Right lobe of liver (tissue), 6 donors: ENCODE measurements at regions not wholly inside any gene's neighbourhood (a gene's known extent, or its start where the extent isn't known, plus 50 kb on each side); places are given as distances from the start of the nearest gene placed in this dataset.

Experiments
- ATAC-seq, 4 donors: fragments of 200-7000 bp; cut with Tn5 transposase; one replicate each; pipeline ENCODE4 v1.9.1; 2020; ENCODE audit warnings: mild to moderate bottlenecking in 4 of 4, moderate library complexity in 4 of 4
- DNase-seq, 3 donors: peaks; one replicate each; pipeline ENCODE4 v3.0.0-alpha.2; 2020
- H3K27ac ChIP-seq, 3 donors: fragments of 200-600 bp; one replicate each; pipeline ENCODE4 v1.8.0; 2022
- H3K27me3 ChIP-seq, 2 donors: fragments of 200-600 bp; one replicate each; pipeline ENCODE4 v1.8.0; 2022
- H3K36me3 ChIP-seq, 4 donors: fragments of 200-600 bp; sonication (generic) in 1 of 4; one replicate each; pipeline versions ENCODE4 v1.5.1 to v1.8.0; 2017 to 2022; ENCODE audit warnings: control low read depth in 1 of 4
- H3K4me1 ChIP-seq, 4 donors: fragments of 200-600 bp; sonication (generic) in 1 of 4; one replicate each; pipeline versions ENCODE4 v1.5.1 to v1.8.0; 2017 to 2022; ENCODE audit warnings: control low read depth in 1 of 4
- H3K4me3 ChIP-seq, 3 donors: fragments of 200-600 bp; one replicate each; pipeline ENCODE4 v1.8.0; 2022
- H3K9me3 ChIP-seq, 4 donors: fragments of 200-600 bp; sonication (generic) in 1 of 4; one replicate each; pipeline versions ENCODE4 v1.5.1 to v1.8.0; 2017 to 2022; ENCODE audit warnings: control low read depth in 1 of 4
- POLR2A ChIP-seq: fragments of 450-650 bp; IDR thresholded peaks from one replicate; pipeline ENCODE4 v1.6.1; 2017; ENCODE audit warnings: antibody characterized with exemption, mild to moderate bottlenecking
- WGBS: methylation state at CpG from one replicate; pipeline ENCODE4 v1.1.6; 2018; ENCODE audit warnings: low coverage, low lambda C conversion rate; ENCODE audit not compliant: insufficient coverage; ENCODE audit errors: missing lambda C conversion rate; 5-methylcytosine and 5-hydroxymethylcytosine counted together
- intact Hi-C, 2 donors: fragments of 100-400 bp; cut with DNase I; formaldehyde crosslinking; loops; one replicate each; pipeline versions ENCODE4 v1.11.2 to v1.14.1; 2022
- TF ChIP-seq, protein P1 (sequence below), 4 donors: fragments of 200-600 bp in 3 of 4; fragments of 450-650 bp in 1 of 4; IDR thresholded peaks; one replicate each; pipeline versions ENCODE4 v1.5.1 to v1.8.0; 2016 to 2022; ENCODE audit warnings: antibody characterized with exemption in 4 of 4, mild to moderate bottlenecking in 2 of 4
- donor health status: DM: no; HTN: yes; CAD: no.
- donor health status: DM: no; HTN: no; CAD: no.
- donor health status: DM: no; HTN: no; CAD: no.
- donor health status: DM: no; HTN: yes; CAD: no.
- donor health status: DM: no; HTN: yes; CAD: no.

- intact Hi-C loops = no loop called here
Measured at GRCh38 chr10:44178856-44179255, 206.0 kb downstream of the CXCL12 start.

DNA sequence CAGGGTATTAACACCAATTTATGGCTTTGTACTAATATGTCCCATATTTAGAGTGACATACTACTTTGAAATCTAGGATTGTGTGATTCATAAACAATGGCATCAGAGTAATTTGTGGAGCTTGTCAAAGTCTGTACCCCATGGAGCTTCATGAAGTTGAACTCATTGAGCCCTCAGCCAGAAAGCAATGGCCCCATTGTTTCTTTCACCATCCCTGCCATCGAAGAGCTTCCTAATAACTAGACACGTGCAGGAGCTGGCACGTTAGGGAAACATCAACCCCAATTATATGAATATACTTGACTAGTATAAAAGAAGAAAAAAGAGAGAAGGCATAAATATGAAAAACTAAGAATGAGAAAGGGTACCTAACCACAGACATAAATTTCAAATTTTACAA lies 206.6 kb downstream of the CXCL12 start:
- H3K4me3 ChIP-seq = no peak overlapping the region
- H3K36me3 ChIP-seq = no peaks in the 10 kb centered on the region
- no peak overlapping the region for H3K27ac ChIP-seq
- H3K27me3 ChIP-seq = no peaks in the 10 kb centered on the region
- no peaks in the 10 kb centered on the region for H3K9me3 ChIP-seq
- TF ChIP-seq, protein P1, sequence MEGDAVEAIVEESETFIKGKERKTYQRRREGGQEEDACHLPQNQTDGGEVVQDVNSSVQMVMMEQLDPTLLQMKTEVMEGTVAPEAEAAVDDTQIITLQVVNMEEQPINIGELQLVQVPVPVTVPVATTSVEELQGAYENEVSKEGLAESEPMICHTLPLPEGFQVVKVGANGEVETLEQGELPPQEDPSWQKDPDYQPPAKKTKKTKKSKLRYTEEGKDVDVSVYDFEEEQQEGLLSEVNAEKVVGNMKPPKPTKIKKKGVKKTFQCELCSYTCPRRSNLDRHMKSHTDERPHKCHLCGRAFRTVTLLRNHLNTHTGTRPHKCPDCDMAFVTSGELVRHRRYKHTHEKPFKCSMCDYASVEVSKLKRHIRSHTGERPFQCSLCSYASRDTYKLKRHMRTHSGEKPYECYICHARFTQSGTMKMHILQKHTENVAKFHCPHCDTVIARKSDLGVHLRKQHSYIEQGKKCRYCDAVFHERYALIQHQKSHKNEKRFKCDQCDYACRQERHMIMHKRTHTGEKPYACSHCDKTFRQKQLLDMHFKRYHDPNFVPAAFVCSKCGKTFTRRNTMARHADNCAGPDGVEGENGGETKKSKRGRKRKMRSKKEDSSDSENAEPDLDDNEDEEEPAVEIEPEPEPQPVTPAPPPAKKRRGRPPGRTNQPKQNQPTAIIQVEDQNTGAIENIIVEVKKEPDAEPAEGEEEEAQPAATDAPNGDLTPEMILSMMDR (IDR thresholded peaks at IDR 0.05) = no peak
- no peak for TF ChIP-seq POLR2A
- no peak for ATAC-seq
- intact Hi-C loops = no loop called here
- no peak for DNase-seq
- WGBS = 53% methylated on average over 3 of the region's 3 CpGs
- peaks cover 0 to 9% (median 0%) of the 10 kb centered on the region in 4 donors for H3K4me1 ChIP-seq

More at GRCh38 chr10:44178856-44179255, 206.0 kb downstream of the CXCL12 start:
- 58% methylated on average over 3 of the region's 3 CpGs for WGBS
- no peak overlapping the region for H3K27ac ChIP-seq
- no peak overlapping the region for H3K4me3 ChIP-seq
- no peaks in the 10 kb centered on the region for H3K36me3 ChIP-seq
- TF ChIP-seq POLR2A = no peak
- TF ChIP-seq, protein P1 (IDR thresholded peaks at IDR 0.05) = no peak
- H3K27me3 ChIP-seq = no peaks in the 10 kb centered on the region
- ATAC-seq = no peak
- H3K4me1 ChIP-seq = peaks cover 0 to 11% (median 0%) of the 10 kb centered on the region in 4 donors
- H3K9me3 ChIP-seq = no peaks in the 10 kb centered on the region
- DNase-seq = no peak

- no peaks in the 10 kb centered on the region for H3K27me3 ChIP-seq
- DNase-seq (no peak), ATAC-seq (no peak)
- no peak for TF ChIP-seq POLR2A
- H3K9me3 ChIP-seq = no peaks in the 10 kb centered on the region
- no peak overlapping the region for H3K27ac ChIP-seq
- no peak overlapping the region for H3K4me3 ChIP-seq
- H3K36me3 ChIP-seq = no peaks in the 10 kb centered on the region
- H3K4me1 ChIP-seq = peaks cover 0 to 8% (median 0%) of the 10 kb centered on the region in 4 donors
- 66% methylated on average over 5 of the region's 7 CpGs for WGBS
- intact Hi-C loops = no loop called here
Measured at GRCh38 chr10:44177610-44178009, 207.3 kb downstream of the CXCL12 start.

GRCh38 chr10:44176311-44176710 lies 208.6 kb downstream of the CXCL12 start:
- intact Hi-C loops = no loop called here
- DNase-seq (no peak), ATAC-seq (no peak)
- 28% methylated on average over 3 of the region's 3 CpGs for whole genome bisulfite sequencing
- H3K27me3 ChIP-seq = no peaks in the 10 kb centered on the region
- H3K27ac ChIP-seq = no peak overlapping the region
- no peaks in the 10 kb centered on the region for H3K9me3 ChIP-seq
- TF ChIP-seq, protein P1 (IDR thresholded peaks at IDR 0.05) = no peak
- no peak for TF ChIP-seq POLR2A
- no peak overlapping the region for H3K4me3 ChIP-seq
- H3K36me3 ChIP-seq = no peaks in the 10 kb centered on the region
- H3K4me1 ChIP-seq = peaks cover 0 to 8% (median 0%) of the 10 kb centered on the region in 4 donors

- Histone ChIP-seq H3K9me3 (no peaks in the 10 kb centered on the region), H3K27me3 (no peaks in the 10 kb centered on the region), H3K36me3 (no peaks in the 10 kb centered on the region), H3K4me1 (peaks cover 0 to 8% (median 0%) of the 10 kb centered on the region in 4 donors), H3K4me3 (no peak overlapping the region), H3K27ac (no peak overlapping the region)
- no peak for DNase-seq
- peak in 2 of 4 donors; percentile 11 to 17 for ATAC-seq
- intact Hi-C loops = no loop called here
- TF ChIP-seq POLR2A = no peak
- TF ChIP-seq, protein P1 (IDR thresholded peaks at IDR 0.05) = no peak
- 84% methylated on average over 4 of the region's 4 CpGs for WGBS
Measured at GRCh38 chr10:44173608-44173894, 211.3 kb downstream of the CXCL12 start.
